GM19328 (cell line): ENCODE measurements at regions not wholly inside any gene's neighbourhood (a gene's known extent, or its start where the extent isn't known, plus 50 kb on each side); places are given as distances from the start of the nearest gene placed in this dataset.

Experiments used
- ATAC-seq: cut with Tn5 transposase; IDR thresholded peaks from one replicate; pipeline ENCODE4 v1.9.1; 2021; ENCODE audit warnings: mild to moderate bottlenecking, moderate library complexity; ENCODE audit not compliant: unreplicated experiment

GRCh38 chr1:79478160-79478559 lies 471.6 kb upstream of the ADGRL4 start:
- ATAC-seq: no peak

DNA sequence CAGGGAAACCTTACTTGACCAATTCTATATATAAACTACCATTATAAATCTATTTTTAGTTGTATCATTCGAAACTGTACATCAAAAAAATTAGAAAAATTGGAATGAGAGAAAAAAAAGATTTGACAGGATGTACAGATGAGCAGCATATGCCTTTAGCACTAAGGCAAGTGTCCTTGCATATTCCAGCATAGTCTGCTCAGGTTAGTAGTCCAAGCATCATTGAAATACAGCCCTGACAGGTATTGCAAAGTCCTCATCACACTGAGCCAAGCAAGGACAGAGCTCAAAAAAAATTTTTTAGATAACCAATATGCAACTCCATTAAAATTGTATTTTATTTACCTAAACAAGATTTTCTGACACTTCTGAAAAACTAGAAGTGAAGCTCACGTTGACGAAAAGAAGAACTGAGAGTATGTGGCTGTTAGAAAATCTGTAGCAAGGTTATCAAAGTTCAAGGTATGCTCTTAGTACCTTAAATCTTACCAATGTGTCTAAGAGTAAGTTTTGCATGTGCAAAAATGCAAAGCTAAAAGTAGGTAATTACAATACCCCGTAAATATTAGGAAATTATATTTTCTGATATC lies 465.6 kb upstream of the ADGRL4 start:
- ATAC-seq: peak; percentile 61

DNA sequence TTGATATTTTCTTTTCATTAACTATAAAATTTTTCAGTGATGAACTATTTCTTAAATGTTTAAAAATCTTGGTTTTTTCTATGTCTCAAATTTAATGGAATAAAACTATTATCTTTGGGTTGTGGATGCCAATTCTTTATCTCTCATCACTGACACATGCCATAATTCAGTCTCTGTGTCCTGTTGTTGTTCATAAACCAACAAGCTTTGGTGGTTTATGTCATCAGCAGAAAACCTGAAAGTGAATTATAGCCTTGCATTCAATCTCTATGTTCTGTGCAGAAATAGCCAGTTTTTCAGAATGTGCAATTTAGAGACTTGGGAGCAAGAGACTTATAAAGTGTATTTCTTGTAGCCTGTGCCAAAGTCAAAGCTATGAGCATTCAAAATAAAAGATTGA lies 462.6 kb upstream of the ADGRL4 start:
- no peak for ATAC-seq

- peak; percentile 98 for ATAC-seq
Measured at GRCh38 chr1:79460773-79461436, 454.4 kb upstream of the ADGRL4 start.

DNA sequence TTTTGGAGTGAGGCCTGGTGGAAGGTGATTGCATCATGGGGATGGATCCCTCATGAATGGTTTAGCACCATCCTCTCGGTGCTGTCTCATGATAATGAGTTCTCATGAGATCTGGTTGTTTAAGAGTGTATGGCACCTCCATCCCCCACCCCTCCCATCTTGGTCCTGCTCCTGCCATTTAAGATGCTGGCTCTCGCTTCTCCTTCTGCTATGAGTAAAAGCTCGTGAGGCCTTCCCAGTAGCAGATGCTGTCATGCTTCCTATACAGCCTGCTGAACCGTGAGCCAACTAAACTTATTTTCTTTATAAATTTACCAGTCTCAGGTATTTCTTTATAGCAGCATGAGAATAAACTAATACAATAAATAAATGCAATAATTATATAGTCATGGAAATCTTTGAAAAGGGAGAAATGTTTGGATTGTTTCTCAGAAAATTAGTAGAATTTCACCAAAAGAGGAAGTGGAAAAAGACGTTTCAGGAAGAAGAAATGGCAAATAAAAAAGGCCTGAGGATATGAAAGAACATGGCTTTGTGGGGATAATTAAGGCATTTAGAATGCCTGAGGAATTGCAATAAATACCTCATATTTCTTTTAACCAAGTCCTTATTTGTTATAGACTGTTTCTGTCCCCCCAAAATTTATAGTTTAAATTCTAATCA lies 451.2 kb upstream of the ADGRL4 start:
- ATAC-seq: no peak

DNA sequence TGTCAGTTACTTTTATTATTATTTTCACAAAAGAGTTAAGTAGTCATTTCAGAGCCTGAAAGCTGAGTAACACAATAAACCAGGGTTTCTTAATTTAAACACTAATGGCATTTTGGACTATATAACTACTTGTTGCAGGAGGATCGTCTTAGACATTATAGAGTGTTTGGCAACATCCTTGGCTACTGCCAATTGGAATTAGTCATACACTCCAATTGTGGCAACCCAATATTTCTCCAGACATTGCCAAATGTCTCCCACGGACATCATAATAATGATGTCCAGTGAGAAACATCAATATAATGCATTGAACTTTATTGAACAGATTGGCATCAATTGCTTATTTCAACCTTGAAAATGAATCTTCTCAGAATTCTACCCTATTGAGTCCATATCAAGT lies 441.9 kb upstream of the ADGRL4 start:
- ATAC-seq: no peak

DNA sequence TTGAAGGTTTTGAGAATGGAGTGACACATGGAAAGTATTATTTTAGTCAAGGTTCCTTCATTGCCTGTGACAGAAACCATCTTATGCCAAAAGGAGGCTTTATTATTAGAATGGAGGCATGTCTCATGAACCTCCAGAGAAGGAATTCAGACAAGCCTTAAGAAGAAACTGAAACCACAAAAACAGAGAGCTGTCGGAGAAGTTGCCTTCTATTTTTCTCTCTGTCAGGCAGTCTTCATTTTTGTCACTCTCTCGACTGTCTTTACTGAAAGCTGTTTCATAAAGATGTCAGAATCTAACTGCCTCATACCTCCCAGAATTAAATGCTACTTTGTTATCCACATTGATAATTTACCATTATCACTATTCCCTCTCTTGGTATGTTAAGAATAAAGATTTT lies 434.7 kb upstream of the ADGRL4 start:
- no peak for ATAC-seq

- ATAC-seq: no peak
Measured at GRCh38 chr1:79437540-79437939, 431.0 kb upstream of the ADGRL4 start.

DNA sequence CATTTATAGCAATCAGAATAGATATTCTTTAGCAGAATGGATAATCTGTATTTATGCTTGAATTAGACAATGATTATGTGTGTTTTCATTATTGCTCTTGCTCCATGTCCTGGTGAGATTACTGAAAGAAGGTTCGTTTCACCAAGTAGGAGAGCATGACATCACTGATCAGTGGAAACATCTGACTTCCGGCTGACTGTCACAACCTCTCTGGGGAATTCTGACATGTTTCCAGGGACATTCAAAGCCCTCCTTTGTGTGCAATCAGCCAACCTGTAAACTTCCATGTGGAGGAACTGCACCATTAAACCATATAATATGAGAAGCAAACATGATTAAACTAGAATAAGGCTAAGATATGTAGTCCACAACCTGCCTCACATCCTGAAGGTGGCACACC lies 424.8 kb upstream of the ADGRL4 start:
- no peak for ATAC-seq

GRCh38 chr1:79430437-79430836 lies 423.9 kb upstream of the ADGRL4 start:
- ATAC-seq: no peak

DNA sequence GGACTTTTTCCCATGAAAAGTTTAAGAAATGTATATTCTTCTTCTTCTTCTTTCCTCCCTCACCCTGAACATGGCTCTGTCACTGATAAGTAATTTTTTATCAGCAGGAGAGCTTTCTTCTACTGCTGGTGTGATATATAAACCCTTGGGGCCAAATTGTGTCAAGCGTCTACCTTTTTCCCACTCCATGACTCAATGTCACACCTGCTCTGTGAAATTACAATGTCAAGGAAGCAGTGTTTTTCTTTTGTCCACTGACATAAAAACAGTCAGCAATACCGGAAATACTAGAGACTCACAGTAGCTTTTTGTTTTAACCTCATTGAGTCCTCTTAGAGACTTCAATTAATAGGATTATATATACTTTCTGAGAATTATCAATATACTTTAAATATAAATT lies 416.2 kb upstream of the ADGRL4 start:
- no peak for ATAC-seq

DNA sequence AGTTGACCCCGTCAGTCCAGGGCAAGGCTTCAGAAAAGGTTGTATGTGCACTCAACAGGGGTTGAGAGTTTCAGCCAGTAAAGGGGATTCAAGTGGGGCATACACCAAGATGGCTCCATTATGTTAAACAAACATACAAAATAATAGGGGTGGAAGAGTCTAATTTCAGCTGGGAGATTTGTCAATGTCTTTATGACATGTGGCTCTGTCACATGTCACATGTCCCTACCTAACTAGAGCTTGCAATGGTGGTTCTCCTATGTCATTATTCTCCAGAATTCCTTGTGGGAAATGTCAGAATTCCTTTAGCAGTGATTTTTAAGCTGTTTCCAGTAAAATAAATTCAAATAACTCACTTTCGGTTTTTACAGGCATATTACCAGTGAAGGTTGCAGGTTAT lies 392.0 kb upstream of the ADGRL4 start:
- ATAC-seq: no peak

DNA sequence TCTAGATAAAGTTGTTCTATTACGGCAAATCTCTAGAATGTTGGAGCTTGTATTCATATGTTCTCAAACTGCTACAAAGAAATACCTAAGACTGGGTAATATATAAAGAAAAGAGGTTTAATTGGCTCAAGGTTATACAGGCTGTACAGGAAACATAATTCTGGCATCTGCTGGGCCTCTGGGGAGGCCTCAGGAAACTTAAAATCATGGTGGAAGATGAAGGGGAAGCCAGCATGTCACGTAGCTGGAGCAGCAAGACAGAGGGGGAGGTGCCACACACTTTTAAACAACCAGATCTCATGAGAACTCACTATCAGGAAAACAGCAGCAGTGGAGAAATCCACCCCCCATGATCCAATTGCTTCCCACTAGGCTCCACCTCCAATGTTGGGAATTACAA lies 390.4 kb upstream of the ADGRL4 start:
- no peak for ATAC-seq

GRCh38 chr1:79388694-79389361 lies 382.3 kb upstream of the ADGRL4 start:
- ATAC-seq: no peak

DNA sequence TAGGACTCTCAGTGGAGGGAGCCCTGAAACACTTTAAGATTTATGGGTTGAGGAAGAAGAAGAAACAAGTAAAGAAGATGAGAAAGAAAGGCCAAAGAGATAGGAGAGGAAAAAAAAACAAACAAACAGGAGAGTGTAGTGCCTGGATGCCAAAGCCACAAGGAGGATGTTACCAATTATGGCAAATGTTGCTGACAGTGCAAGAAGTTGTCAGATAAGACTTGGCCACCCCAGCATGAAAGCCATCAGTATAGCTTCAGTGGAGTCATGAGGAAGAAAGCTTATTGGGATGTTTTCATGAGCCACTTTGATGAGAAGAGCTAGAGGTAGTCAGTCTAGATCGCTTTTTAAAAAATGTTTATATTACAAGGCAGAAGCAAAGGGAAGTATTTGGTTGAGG lies 380.2 kb upstream of the ADGRL4 start:
- ATAC-seq: no peak

- no peak for ATAC-seq
Measured at GRCh38 chr1:79380078-79380477, 373.5 kb upstream of the ADGRL4 start.

GRCh38 chr1:79376106-79376505 lies 369.6 kb upstream of the ADGRL4 start:
- ATAC-seq: no peak

GRCh38 chr1:79375352-79375751 lies 368.8 kb upstream of the ADGRL4 start:
- no peak for ATAC-seq

DNA sequence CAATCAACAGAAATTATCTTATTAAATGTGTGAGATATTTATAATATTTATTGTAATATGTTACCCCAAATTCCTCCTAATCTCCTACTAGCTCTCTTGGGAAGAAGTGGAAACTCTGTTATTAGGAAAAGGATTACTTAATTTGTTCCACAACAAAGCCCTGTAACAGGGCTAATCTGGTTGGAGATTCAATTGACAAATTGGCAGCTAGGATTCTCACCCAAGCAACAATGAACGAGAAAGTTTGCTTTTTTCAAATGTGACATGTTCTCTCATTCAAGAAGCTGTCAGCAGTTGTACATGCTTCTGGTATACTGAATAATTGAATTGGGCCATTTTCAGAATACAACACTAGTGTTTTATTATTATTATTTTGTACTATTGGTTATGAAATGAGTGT lies 367.9 kb upstream of the ADGRL4 start:
- ATAC-seq: no peak

DNA sequence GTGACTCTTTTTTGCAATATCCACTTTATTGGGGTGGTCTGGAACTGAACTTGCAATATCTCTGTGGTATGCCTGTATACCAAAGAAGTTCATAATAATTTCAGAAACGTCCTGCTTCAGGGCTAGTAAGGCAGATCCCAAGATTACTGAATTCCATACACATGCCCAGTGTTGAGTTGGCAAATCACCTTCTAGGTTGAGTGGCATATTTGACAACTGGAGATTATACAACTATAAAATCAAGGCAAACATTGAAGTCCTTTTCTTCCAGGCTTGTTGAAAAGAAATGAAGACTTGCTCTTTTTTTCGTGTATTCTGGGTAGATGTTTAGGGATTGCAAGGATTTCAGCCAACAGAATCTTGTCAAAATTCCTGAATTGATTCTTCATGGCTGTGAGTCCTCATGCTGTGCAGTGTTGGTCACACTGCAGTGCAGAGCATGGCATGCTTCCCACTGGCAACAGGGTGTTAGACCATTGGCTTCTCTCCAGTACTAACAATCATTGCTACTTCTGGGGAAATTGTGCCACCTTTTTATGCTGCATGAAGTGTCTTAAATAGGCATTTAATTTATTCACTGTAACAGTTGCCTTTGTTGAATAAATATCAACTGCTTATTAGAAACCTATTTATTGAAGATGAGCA lies 367.1 kb upstream of the ADGRL4 start:
- no peak for ATAC-seq

DNA sequence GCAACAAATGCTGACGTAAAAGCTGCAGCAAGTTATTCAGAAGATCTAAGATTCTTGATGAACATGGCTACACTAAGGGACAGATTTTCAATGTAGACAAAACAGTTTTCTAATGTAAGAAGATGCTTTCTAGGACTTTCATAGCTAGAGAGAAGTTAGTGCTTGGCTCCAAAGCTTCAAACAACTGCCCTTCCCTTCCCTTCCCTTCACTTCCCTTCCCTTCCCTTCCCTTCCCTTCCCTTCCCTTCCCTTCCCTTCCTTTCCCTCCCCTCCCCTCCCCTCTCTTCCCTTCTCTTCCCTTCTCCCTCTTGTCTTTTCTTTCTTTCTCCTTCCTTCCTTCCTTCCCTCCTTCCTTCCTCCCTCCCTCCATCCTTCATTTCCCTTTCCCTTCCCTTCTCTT lies 365.3 kb upstream of the ADGRL4 start:
- no peak for ATAC-seq

DNA sequence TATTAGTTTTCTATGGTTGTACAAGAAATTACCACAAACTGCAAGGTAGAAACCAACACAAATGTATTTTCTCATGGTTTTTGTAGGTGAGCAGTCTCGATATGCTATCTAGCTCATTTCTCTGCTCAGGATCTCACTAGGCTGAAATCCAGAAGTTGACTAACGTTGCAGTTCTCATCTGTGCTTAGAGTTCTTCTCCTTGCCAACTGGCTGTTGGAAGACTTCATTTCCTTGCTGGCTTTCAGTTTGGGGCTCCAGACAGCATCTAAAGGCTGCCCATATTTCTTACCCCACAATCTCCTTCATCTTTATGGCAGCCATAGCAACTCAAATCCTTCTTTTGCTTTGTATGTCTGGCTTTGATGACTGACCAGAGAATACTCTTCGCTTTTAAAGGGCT lies 362.6 kb upstream of the ADGRL4 start:
- ATAC-seq: no peak
